SK-N-SH treated with all-trans-retinoic acid at 6 μM for 48 hours (cell line): ENCODE measurements at regions not wholly inside any gene's neighbourhood (a gene's known extent, or its start where the extent isn't known, plus 50 kb on each side); places are given as distances from the start of the nearest gene placed in this dataset.
"Not testable (repeated sequence)": the region's sequence is repeated elsewhere in the genome, so short reads cannot be mapped to it uniquely, and the experiment has no call there.

Experiments
- ATAC-seq: fragments of 200-7000 bp; cut with Tn5 transposase; 3 replicates; pipeline ENCODE4 v1.9.1; 2020; ENCODE audit warnings: mild to moderate bottlenecking, moderate library complexity
- ARNTL ChIP-seq: fragments of 450-650 bp; formaldehyde crosslinking; IDR thresholded peaks from 2 replicates; pipeline ENCODE4 v1.5.0; 2020; ENCODE audit warnings: low read depth, mild to moderate bottlenecking, moderate library complexity, borderline replicate concordance
- BACH2 ChIP-seq: fragments of 250-450 bp; sonication (Bioruptor Pico); IDR thresholded peaks from 2 replicates; pipeline ENCODE4 v1.9.0; 2021; ENCODE audit warnings: mild to moderate bottlenecking, borderline replicate concordance
- CSDC2 ChIP-seq: fragments of 250-450 bp; sonication (Bioruptor Pico); IDR thresholded peaks from 2 replicates; pipeline ENCODE4 v1.5.0; 2020; ENCODE audit warnings: mild to moderate bottlenecking, moderate library complexity
- CSRNP3 ChIP-seq: fragments of 250-450 bp; sonication (Bioruptor Pico); IDR thresholded peaks from 2 replicates; pipeline ENCODE4 v1.5.1; 2021; ENCODE audit warnings: mild to moderate bottlenecking, moderate library complexity
- ESRRG ChIP-seq: fragments of 250-450 bp; sonication (Bioruptor Pico); IDR thresholded peaks from 2 replicates; pipeline ENCODE4 v1.6.1; 2021; ENCODE audit warnings: mild to moderate bottlenecking
- GLIS3 ChIP-seq: fragments of 250-450 bp; sonication (Bioruptor Pico); IDR thresholded peaks from 2 replicates; pipeline ENCODE4 v1.5.0; 2020; ENCODE audit warnings: mild to moderate bottlenecking, moderate library complexity
- ISL1 ChIP-seq: fragments of 250-450 bp; sonication (Bioruptor Pico); IDR thresholded peaks from 2 replicates; pipeline ENCODE4 v2.1.2; 2022; ENCODE audit warnings: mild to moderate bottlenecking, moderate library complexity
- OSR1 ChIP-seq: fragments of 250-450 bp; sonication (Bioruptor Pico); IDR thresholded peaks from 2 replicates; pipeline ENCODE4 v1.8.0; 2022; ENCODE audit warnings: moderate library complexity, mild to moderate bottlenecking, inconsistent platforms
- PPARA ChIP-seq: fragments of 250-450 bp; sonication (Bioruptor Pico); IDR thresholded peaks from 2 replicates; pipeline ENCODE4 v1.5.0; 2020; ENCODE audit warnings: mild to moderate bottlenecking, borderline replicate concordance
- RARB ChIP-seq: fragments of 250-450 bp; sonication (Bioruptor Pico); IDR thresholded peaks from 2 replicates; pipeline ENCODE4 v1.8.0; 2021; ENCODE audit warnings: mild to moderate bottlenecking, moderate library complexity
- SNAI2 ChIP-seq: fragments of 250-450 bp; sonication (Bioruptor Pico); IDR thresholded peaks from 2 replicates; pipeline ENCODE4 v1.5.0; 2020; ENCODE audit warnings: mild to moderate bottlenecking, moderate library complexity
- TCF4 ChIP-seq: fragments of 250-450 bp; sonication (Bioruptor Pico); IDR thresholded peaks from 2 replicates; pipeline ENCODE4 v1.8.0; 2021; ENCODE audit warnings: mild to moderate bottlenecking, moderate library complexity, borderline replicate concordance
- TOX ChIP-seq: fragments of 250-450 bp; sonication (Bioruptor Pico); IDR thresholded peaks from 2 replicates; pipeline ENCODE4 v1.8.0; 2021; ENCODE audit warnings: mild to moderate bottlenecking, moderate library complexity, borderline replicate concordance
- ZFP3 ChIP-seq: fragments of 250-450 bp; sonication (Bioruptor Pico); IDR thresholded peaks from 2 replicates; pipeline ENCODE4 v1.5.0; 2020; ENCODE audit warnings: mild to moderate bottlenecking, moderate library complexity
- ZFP30 ChIP-seq: fragments of 450-650 bp; formaldehyde crosslinking; IDR thresholded peaks from 2 replicates; pipeline ENCODE4 v1.5.0; 2022; ENCODE audit warnings: mild to moderate bottlenecking, moderate library complexity
- ZNF565 ChIP-seq: fragments of 450-650 bp; formaldehyde crosslinking; conservative IDR thresholded peaks from 2 replicates; pipeline ENCODE4 v1.5.0; 2020; ENCODE audit warnings: low read depth, mild to moderate bottlenecking, moderate library complexity
- ZNF70 ChIP-seq: fragments of 450-650 bp; formaldehyde crosslinking; IDR thresholded peaks from 2 replicates; pipeline ENCODE4 v1.5.0; 2020; ENCODE audit warnings: mild to moderate bottlenecking, moderate library complexity
- TF ChIP-seq, protein P1 (sequence below): fragments of 250-450 bp; sonication (Bioruptor Pico); IDR thresholded peaks from 2 replicates; pipeline ENCODE4 v1.8.0; 2021; ENCODE audit warnings: low read depth, mild to moderate bottlenecking, moderate library complexity, borderline replicate concordance
- TF ChIP-seq, protein P2 (sequence below): fragments of 250-450 bp; sonication (Bioruptor Pico); IDR thresholded peaks from 2 replicates; pipeline ENCODE4 v1.8.0; 2020; ENCODE audit warnings: mild to moderate bottlenecking, moderate library complexity, borderline replicate concordance
- TF ChIP-seq, protein P3 (sequence below): fragments of 250-450 bp; sonication (Bioruptor Pico); IDR thresholded peaks from 2 replicates; pipeline ENCODE4 v1.5.0; 2020; ENCODE audit warnings: mild to moderate bottlenecking, moderate library complexity

DNA sequence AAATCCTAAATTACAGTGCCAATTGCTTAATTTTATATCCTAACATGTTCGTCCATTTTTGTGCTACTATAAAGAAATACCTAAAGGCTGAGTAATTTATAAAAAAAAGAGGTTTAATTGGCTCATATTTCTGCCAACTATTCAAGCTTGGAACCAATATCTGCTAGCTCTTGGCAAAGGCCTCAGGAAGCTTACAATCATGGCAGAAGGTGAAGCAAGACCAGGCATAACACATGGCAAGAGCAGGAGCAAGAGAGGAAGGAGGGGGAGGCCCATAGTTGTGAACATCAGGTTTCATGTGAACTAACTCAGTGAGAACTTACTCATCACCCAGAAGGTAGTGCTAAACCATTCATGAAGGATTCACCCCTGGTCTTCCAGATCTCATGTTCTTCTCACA is 494.3 kb downstream of the CCER1 start:
- no peak for TF ChIP-seq RARB (CRISPR knock-in tag)
- TF ChIP-seq GLIS3 (CRISPR knock-in tag) = no peak
- no peak for TF ChIP-seq CSRNP3 (CRISPR knock-in tag)
- TF ChIP-seq, protein P1, sequence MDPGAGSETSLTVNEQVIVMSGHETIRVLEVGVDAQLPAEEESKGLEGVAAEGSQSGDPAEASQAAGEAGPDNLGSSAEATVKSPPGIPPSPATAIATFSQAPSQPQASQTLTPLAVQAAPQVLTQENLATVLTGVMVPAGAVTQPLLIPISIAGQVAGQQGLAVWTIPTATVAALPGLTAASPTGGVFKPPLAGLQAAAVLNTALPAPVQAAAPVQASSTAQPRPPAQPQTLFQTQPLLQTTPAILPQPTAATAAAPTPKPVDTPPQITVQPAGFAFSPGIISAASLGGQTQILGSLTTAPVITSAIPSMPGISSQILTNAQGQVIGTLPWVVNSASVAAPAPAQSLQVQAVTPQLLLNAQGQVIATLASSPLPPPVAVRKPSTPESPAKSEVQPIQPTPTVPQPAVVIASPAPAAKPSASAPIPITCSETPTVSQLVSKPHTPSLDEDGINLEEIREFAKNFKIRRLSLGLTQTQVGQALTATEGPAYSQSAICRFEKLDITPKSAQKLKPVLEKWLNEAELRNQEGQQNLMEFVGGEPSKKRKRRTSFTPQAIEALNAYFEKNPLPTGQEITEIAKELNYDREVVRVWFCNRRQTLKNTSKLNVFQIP (CRISPR knock-in tag) = no peak
- TF ChIP-seq ZFP30 (CRISPR knock-in tag) = no peak
- ATAC-seq = no peak

DNA sequence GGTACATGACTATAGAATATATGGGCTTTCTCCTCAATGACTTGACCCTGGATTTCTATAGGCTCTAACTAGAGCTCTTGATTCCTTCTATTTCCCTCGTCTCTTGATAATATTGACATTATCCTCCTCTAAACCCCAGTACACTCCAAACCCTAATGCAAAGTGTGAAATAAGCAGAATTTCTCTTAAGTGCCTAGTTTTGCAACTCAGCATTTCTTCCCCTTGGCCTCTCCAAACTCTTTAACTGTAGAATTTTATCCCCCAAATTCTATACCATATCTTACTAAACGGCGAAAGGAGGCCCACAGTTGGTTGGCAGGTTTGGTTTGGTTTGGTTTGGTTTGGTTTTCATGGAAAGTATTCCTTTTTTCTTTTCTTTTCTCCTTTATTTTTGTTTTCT is 498.7 kb downstream of the CCER1 start:
- ATAC-seq = no peak
- TF ChIP-seq ZFP3 (CRISPR knock-in tag) = no peak
- no peak for TF ChIP-seq CSDC2 (CRISPR knock-in tag)
- TF ChIP-seq ESRRG (CRISPR knock-in tag) = no peak

DNA sequence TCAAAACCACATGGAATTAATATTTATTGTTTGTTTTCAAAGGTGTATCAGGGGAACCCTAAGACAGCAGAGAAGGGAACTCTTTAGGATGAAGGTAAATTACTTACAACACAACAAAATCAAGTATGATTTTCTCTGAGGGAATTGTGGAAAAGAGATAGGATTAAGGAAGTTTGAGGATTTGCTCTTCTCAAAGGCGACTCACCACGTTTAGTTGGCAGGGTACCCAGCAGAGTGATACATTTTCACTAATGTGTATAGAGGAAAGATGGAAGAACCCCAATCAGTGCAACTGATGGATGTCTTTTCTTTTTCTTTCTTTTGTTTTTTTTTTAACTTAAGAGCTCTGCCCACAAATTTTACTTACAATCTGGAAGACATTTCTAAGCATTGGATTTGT is 499.2 kb downstream of the CCER1 start:
- TF ChIP-seq BACH2 = no peak
- no peak for TF ChIP-seq PPARA (CRISPR knock-in tag)
- TF ChIP-seq OSR1 (CRISPR knock-in tag) = no peak
- no peak for TF ChIP-seq ZFP3 (CRISPR knock-in tag)
- TF ChIP-seq TOX (CRISPR knock-in tag) = no peak
- TF ChIP-seq ZFP30 (CRISPR knock-in tag) = no peak
- TF ChIP-seq, protein P2, sequence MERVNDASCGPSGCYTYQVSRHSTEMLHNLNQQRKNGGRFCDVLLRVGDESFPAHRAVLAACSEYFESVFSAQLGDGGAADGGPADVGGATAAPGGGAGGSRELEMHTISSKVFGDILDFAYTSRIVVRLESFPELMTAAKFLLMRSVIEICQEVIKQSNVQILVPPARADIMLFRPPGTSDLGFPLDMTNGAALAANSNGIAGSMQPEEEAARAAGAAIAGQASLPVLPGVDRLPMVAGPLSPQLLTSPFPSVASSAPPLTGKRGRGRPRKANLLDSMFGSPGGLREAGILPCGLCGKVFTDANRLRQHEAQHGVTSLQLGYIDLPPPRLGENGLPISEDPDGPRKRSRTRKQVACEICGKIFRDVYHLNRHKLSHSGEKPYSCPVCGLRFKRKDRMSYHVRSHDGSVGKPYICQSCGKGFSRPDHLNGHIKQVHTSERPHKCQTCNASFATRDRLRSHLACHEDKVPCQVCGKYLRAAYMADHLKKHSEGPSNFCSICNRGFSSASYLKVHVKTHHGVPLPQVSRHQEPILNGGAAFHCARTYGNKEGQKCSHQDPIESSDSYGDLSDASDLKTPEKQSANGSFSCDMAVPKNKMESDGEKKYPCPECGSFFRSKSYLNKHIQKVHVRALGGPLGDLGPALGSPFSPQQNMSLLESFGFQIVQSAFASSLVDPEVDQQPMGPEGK (CRISPR knock-in tag) = no peak
- TF ChIP-seq, protein P3, sequence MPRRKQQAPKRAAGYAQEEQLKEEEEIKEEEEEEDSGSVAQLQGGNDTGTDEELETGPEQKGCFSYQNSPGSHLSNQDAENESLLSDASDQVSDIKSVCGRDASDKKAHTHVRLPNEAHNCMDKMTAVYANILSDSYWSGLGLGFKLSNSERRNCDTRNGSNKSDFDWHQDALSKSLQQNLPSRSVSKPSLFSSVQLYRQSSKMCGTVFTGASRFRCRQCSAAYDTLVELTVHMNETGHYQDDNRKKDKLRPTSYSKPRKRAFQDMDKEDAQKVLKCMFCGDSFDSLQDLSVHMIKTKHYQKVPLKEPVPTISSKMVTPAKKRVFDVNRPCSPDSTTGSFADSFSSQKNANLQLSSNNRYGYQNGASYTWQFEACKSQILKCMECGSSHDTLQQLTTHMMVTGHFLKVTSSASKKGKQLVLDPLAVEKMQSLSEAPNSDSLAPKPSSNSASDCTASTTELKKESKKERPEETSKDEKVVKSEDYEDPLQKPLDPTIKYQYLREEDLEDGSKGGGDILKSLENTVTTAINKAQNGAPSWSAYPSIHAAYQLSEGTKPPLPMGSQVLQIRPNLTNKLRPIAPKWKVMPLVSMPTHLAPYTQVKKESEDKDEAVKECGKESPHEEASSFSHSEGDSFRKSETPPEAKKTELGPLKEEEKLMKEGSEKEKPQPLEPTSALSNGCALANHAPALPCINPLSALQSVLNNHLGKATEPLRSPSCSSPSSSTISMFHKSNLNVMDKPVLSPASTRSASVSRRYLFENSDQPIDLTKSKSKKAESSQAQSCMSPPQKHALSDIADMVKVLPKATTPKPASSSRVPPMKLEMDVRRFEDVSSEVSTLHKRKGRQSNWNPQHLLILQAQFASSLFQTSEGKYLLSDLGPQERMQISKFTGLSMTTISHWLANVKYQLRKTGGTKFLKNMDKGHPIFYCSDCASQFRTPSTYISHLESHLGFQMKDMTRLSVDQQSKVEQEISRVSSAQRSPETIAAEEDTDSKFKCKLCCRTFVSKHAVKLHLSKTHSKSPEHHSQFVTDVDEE = no peak
- TF ChIP-seq TCF4 = no peak
- no peak for TF ChIP-seq CSDC2 (CRISPR knock-in tag)
- no peak for TF ChIP-seq SNAI2 (CRISPR knock-in tag)
- TF ChIP-seq RARB (CRISPR knock-in tag) = no peak
- no peak for TF ChIP-seq ZNF70 (CRISPR knock-in tag)
- TF ChIP-seq, all 23 proteins: peak for 0
- ATAC-seq = no peak

DNA sequence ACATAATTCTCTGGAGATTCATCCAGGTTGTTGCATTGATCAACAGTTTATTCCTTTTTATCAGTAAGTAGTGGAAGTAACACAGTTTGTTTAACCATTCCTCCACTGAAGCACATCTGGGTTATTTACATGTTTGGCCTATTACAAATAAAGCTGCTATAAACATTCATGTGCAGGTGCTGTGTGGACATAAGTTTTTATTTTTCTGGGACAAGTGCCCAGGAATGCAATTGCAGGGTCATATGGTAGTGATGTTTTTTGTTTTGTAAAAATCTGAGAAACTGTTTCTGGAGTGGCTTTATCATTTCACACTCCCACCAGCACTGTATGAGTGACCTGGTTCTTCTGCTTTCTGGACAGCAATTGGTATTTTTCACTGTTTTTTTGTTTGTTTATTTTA is 505.4 kb downstream of the CCER1 start:
- no peak for ATAC-seq
- TF ChIP-seq BACH2 (no peak), ISL1 (CRISPR knock-in tag) (no peak), ZFP3 (CRISPR knock-in tag) (no peak), ARNTL (no peak), ZNF565 (no peak)
- TF ChIP-seq, protein P2 (CRISPR knock-in tag) = no peak

- ATAC-seq = not testable (repeated sequence)
These were observed 511.5 kb downstream of the CCER1 start for GRCh38 chr12:90443466-90443865.
